GM11168 (cell line): ENCODE measurements at regions not wholly inside any gene's neighbourhood (a gene's known extent, or its start where the extent isn't known, plus 50 kb on each side); places are given as distances from the start of the nearest gene placed in this dataset.

ENCODE experiments used
- in situ Hi-C: fragments of 300-500 bp; cut with MboI; formaldehyde crosslinking; loops from one replicate; pipeline ENCODE4 v1.12.0; 2022; ENCODE audit warnings: low sequenced_read_pairs; ENCODE audit not compliant: unreplicated experiment

DNA sequence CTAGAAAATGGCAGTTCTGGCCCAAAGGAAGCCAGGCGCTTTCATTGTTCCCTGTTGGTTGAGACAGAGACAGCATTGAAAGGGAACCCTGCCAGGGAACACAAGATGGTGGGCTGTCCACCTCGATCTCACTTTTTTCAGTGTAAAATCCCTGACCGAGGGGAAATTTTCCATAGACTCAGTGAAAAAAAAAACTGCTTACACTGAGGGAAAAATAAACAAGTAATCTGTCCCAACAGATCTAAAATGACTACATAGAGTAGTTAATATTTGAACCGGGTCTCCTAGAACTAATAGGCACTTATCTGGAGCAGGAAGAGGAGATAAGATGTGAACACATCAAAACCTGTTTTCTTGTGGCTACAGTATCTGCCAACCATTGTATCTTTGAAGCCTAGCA, 763.4 kb upstream of the GOLIM4 start:
- in situ Hi-C loops: no loop called here

DNA sequence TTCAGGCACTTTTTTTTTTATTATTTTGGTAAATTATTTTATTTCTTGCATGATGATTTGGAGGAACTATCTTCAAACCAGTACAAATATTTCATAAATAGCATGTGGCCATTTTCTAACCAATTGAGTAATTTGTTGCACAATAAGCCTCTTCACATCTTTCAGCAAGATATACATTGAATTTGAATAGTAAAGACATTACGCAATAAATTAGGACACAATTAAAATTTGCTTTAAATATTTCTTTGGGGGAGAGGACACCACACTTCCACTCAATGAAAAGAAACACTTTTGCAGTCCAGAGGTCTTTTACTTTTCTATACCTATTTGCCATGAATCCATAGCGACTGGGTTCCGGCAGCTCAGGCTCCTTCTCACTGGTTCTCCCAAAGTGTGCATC, 762.6 kb upstream of the GOLIM4 start:
- in situ Hi-C loops: no loop called here

DNA sequence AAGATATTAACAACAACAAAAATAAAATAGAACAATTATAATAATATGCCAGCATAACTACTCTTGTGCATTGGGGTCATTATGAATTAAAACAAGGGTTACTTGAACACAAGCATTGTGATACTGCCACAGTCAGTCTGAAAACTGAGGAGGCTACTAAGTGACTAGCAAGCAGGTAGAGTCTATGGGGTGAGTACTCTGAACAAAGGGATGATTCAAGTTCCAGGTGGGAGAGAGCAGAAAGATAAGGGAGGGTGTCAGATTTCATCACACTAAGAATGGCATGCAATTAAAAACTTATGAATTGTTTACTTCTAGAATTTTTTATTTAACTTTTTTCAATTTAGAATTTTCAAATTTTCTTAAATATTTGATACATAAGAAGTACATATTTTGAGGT, 754.4 kb upstream of the GOLIM4 start:
- in situ Hi-C loops: no loop called here

DNA sequence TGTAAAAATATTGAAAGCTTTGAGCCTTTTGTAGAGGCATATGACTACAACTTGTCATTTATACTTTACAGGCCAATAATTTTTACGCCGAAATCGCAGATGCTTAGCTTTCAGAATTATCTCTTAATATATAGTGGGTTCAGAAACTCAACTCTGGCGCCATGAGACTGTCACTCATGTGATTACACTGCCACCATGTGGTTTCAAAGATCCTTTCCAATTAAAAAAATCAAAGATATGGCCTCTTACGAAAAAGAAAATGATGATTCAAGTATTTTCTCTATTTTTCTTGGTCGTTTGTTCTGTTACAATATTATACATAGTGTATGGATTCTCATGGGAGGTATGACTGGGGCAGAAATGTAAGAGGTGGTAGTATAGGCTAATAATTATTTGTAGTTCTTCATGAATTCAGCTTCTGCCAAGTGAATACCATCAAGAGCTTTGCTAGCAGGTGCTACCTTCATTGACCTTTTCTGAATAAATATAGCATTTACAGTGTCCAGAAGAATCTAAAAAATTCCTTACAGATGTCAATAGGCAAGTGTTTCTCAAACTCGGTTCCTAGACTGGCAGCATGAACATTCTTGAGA, 751.7 kb upstream of the GOLIM4 start:
- in situ Hi-C loops: loop anchor here (10.0 to 25.0 kb wide), 2 partner anchors 335 to 633 kb away; no protein-coding TSS in a partner anchor

DNA sequence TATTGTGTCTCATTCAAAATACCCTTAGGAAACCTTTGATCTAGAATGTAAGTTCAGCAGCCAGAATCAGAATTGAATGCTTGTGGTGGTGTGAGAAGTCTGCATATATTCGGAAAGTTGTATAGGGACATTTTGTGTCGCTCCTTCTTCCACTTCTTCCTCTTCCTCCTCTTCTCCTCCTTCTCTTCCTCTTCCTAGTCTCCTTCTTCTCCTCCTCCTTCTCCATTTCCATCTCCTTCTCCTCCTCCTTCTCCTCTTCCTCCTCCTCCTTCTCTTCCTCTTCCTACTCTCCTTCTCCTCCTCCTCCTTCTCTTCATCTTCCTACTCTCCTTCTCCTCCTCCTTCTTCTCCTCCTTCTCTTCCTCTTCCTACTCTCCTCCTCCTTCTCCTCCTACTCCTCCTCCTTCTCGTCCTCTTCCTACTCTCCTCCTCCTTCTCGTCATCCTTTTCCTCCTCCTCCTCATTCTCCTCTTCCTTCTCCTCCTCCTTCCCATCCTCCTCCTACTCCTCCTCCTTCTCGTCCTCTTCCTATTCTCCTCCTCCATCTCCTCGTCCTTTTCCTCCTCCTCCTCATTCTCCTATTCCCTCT, 749.3 kb upstream of the GOLIM4 start:
- in situ Hi-C loops: loop anchor here (10.0 to 25.0 kb wide), 2 partner anchors 333 to 630 kb away; no protein-coding TSS in a partner anchor

DNA sequence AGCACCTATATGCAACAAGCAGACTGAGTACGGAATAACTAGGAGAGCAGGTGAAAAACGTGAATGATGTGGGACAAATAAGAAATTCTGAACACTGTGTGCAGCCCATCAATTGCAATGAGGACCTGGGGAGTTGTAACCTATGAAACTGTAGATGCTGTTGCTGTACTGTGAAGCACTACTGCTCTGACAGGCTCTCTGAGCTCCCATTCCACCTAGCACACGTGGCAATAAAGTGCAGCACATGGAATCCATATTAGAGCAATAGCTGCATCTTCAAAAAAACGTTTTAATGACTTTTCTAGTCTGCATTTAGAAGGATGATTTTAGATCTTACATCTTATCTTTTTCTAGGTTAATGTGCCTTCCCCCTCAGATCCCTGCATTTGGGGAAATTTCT, 748.7 kb upstream of the GOLIM4 start:
- in situ Hi-C loops: loop anchor here (10.0 to 25.0 kb wide), 2 partner anchors 332 to 630 kb away; no protein-coding TSS in a partner anchor

DNA sequence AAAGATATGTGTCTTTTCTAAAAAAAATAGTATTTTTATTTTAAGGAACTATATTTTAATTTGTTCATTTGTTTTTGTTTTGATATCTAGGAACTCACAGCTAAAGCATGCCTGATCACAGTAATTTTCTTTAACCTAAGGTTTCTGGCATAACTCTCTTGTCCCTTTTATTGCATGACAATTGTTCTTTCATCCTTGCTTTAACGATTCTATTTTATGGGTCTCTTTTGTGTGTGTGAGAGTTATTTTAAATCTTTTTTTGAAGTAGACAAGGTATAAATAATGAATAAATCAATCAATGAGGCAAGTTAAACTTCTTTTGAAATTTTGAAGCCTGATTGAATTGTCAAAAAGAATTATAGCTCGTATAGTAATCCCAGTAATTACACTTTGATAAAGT, 747.8 kb upstream of the GOLIM4 start:
- in situ Hi-C loops: loop anchor here (10.0 to 25.0 kb wide), 2 partner anchors 331 to 629 kb away; no protein-coding TSS in a partner anchor

DNA sequence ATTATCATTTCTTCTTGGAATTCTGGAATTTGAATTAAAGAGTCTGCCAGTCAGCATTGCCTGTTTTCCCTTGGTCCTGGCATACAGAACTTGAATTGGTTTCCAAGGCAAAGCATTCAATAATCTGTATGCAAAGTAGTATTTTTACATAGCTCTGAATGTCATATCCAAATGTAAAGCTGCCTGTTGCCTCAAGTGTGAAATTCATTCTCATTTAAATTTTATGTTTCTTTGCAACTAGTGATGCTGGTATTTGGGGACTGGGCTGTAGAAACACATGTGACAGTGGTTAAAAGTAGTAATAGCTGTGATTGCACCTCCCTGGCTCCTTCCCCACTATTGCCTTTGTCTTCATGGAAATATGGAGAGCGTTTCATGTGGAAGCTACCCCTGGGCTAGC, 743.9 kb upstream of the GOLIM4 start:
- in situ Hi-C loops: loop anchor here (10.0 to 25.0 kb wide), 2 partner anchors 327 to 625 kb away; no protein-coding TSS in a partner anchor

DNA sequence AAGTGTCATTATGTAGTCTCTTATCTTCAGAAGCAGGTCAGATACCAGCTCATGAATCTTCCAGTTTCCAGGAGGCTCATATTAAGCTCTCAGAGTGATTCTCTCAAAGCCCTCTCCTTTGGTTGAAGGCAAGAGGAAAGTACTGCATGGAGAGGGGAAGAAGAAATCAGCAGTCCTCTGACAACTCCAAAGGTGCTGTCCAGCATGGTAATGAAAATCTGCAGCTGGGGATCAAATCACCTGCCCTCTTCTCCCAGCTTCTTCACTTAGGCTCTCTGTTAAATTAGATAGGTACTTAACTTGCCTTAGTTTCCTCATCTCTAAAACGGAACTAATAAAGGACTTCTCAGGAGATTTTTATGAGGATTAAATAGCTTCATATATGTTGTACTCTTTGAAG, 738.8 kb upstream of the GOLIM4 start:
- in situ Hi-C loops: loop anchor here (25.0 kb wide), 1 partner anchor 322 kb away; no protein-coding TSS in a partner anchor

DNA sequence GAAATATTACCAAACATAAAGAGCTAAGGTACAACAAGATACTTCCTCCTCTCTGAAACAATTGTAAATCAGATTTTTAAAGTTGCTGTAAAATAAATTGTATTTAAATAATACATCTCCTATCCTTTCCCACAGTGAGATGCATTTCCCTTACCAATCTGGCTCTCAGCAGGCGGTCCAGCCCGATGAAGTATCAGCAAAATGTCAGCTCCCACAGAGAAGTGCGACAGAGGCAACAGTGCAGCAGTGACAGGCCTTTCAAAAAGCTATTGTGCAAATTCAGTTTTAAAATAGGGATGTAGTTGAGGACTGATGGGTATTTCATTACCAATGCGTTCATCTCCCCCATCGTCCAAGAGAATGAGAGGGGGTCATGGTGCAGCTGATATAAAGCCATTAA, 733.2 kb upstream of the GOLIM4 start:
- in situ Hi-C loops: loop anchor here (25.0 kb wide), 1 partner anchor 317 kb away; no protein-coding TSS in a partner anchor

DNA sequence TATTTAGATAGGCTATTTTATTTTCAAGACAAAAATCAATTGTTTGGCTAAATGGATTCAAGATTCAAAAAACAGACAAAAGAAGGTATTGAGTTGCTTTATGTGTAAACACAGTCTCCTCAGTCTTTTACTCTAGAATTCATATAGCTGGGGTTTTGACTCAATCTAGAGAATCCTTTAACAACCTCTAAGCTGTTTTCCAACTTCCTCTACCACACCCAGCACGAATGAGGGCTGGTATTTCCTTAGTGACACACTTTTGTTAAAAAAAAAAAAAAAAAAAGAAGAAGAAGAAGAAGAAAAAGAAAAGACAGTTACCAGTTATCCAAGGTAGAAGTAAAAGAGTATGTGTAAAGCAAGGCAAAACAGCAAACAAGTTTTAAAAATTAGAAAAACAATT, 732.8 kb upstream of the GOLIM4 start:
- in situ Hi-C loops: loop anchor here (25.0 kb wide), 1 partner anchor 316 kb away; no protein-coding TSS in a partner anchor

DNA sequence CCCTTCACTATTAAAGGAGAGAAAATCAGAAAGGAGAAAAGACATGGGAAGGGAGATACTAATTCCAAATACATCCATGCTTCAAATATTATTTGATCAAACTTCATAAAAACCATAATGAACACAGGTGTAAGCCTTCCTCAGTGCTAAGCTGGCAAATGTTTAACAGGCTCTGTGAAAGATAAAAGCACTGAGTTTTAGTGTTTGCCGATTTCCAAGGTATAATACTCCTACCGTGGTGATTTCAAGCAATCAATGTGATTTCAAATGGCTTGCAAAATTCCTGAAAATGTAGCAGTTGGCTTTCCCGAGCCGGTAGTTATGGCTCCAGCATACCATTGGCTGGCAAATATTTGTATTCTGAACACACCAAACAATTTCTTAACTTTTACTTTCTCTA, 732.3 kb upstream of the GOLIM4 start:
- in situ Hi-C loops: loop anchor here (25.0 kb wide), 1 partner anchor 316 kb away; no protein-coding TSS in a partner anchor

DNA sequence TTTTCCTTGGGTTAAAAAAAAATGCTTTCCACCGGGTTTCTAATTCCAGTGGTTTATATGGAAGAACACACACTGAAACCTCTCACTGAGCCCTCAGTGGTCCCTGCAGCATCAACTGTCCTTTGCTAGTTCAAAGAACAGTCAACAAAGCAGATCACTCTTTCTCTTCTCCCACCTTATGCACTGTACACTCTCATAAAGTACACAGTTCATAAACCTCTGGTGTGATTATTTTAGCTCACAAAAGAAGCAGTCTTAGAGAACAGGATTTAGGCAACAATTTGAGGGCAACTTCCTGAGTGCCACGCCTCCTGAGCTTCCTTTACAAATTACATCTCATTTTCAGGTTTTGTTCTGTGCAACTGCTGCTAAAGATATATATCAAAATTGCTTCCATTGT, 728.4 kb upstream of the GOLIM4 start:
- in situ Hi-C loops: no loop called here

DNA sequence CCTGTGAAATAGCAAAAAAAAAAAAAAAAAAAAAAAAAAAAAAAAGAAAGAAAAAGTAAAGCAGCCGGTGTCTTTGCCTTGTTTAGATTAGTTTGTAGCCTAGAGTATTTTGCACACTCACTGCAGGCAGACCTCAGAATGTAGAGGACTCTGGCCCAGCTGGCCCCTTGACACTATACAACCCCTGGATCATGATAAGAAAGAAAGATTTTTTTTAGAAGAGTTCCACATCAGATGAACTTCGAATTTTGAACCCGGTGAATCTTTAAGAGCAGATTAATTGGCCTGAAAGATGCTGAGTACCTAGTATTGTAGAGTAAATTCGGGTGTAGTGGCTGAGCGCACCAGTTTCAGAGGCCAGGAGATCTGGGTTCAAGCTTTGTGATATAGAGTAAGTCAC, 727.7 kb upstream of the GOLIM4 start:
- in situ Hi-C loops: no loop called here

DNA sequence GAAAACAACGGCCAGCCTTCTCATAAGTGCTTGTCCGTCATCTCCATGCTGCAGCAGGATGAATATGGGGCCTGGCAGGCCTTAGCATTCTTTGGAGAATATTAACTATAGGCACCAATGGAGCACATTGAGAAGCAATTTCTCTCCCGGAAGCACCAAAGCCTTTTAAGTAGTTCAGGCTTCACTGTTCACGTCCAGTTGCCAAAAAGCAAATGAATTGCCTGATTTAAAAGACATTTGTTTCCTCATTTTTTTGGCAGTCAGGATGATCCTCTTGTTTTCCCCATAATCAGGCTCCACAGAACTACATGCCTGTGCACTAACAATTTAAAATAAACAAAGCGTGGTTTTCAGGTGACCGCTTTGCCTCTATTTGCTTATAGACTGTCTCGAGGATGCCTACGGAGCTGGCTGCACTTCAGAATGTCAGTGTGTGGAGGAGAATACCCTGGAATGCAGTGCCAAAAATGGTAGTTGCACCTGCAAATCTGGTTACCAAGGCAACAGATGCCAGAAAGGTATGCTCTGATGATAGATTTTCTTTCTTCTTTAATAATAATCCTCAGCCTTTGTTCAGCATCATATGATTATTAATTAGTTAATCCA, 725.2 kb upstream of the GOLIM4 start:
- in situ Hi-C loops: no loop called here

DNA sequence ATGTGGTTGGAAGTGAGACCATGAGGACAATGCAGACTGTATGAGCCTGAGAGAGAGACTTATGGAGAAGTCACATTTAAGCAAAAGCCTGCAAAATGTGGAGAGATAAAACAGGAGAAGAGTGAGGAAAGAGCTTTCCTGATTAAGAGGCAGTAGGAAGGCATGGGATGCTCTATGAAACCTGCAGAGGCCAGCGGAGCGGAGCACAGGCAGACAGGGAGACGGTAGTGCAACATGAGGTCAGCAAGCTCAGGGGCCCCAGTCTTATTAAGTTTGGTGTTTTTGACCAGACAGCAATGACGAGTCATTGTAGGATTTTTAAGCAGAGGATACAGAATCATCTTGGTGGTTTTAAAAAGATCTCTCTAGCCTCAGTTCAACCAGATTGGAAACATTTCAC, 721.5 kb upstream of the GOLIM4 start:
- in situ Hi-C loops: no loop called here

DNA sequence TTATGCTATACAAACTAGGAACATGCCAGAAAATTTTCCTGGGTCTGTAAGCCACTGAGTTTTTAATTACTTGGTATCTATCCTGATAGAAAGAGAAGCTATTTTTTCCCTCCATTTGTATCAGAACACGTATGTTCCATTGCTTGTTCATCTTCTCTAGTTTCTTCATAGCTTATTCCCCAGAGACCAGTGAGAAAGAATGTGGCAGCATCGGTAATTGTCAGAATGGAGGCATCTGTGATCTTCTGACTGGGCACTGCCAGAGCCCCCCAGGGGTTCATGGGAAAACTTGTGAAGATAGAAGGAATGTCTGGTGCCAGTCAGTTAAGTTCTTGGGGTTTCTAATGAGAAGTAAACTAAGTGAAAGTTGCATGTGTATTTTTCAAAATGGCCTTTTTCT, 720.2 kb upstream of the GOLIM4 start:
- in situ Hi-C loops: no loop called here

DNA sequence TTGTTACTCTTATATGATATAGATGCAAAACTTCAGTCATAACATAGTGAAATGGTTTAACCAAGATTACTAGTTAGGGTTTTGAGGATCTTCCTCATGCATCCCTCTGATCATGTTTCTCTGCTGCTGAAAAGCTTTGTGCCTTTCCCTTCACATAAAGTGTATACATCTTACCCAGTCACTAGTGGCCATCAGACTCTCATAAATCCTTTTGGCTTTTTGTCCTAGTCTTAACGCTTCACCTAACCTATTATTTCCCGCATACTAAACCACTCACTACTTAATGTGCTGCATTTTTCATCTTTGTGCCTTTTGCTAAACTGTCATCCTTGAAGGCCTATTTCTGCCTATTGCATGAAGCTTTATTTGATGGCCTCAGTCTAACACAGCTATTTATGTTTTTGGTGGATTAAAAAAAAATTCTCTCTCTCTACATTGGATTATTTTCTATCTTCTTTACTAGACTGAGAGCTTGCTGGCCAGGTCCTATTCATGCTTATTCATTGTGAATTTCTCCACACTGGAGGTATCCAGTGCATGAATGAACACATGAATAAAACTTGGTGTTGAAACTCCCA, 717.6 kb upstream of the GOLIM4 start:
- in situ Hi-C loops: no loop called here

DNA sequence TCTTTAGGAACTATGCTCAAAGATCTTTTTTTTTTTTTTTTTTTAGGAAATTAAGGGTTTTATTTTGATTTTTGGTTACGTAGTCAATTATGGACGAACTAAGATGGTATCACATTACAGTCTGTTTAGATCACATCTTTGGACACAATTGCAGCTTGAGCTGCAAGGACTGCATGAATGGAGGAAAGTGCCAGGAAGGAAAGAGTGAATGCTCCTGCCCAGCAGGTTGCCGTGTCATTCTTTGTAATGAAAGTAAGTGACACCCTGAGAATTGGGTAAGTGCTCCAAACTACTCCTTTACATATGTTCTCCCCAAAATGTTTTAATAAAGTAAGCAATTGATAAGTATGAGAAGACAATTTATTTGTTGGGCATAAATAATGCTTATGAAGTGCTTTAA, 716.5 kb upstream of the GOLIM4 start:
- in situ Hi-C loops: no loop called here

DNA sequence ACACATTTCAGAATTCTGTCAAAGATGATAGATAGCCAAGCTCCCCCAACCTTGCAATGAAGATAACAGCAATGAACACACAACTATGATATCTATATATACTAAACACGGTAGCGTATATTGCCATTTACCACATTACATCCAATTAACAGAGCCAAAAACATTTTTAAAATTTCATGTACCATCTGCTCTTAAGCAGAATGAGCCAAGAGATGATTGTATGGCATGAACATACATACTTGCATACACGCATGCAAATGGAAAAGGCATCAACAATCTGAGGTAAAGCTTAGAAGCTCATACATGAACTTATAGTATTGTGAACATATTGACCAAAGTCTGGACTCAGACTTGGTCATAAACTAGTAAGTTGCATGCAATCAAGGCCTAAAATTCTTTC, 712.9 kb upstream of the GOLIM4 start:
- in situ Hi-C loops: no loop called here

DNA sequence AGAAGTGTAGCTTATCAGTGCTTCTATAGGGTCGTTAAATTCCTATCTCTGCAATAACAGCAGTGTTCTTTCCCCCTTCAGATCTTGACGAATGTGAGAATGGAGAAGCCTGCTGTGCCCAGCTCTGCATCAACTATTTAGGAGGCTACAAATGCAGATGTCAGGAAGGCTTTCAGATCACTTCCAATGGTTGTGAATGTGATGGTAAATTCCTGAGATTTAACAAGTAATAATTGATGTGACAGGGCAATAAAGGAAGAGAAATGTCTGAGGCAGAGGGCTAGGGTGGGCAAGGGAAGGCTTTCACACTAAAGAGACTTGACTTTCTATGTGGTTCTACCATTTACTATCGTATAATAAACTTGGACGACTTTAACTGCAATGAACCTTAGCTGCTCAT, 711.7 kb upstream of the GOLIM4 start:
- in situ Hi-C loops: no loop called here
